CD4-positive, alpha-beta T cell (primary cell): ENCODE measurements at regions not wholly inside any gene's neighbourhood (a gene's known extent, or its start where the extent isn't known, plus 50 kb on each side); places are given as distances from the start of the nearest gene placed in this dataset.

Experiments
- ATAC-seq: fragments of 200-7000 bp; cut with Tn5 transposase; one replicate; pipeline ENCODE4 v1.10.0; 2022; ENCODE audit warnings: mild to moderate bottlenecking; ENCODE audit not compliant: poor library complexity
- CTCF ChIA-PET: fragments of 350-600 bp; sonication (Branson Sonifier 250); formaldehyde crosslinking; loops from one replicate; lab custom pipeline; 2021; ENCODE audit warnings: antibody characterized with exemption, inconsistent platforms; lab: Charles Lee
- POLR2A ChIA-PET: fragments of 350-600 bp; sonication (Branson Sonifier 250); formaldehyde crosslinking; loops from one replicate; lab custom pipeline; 2021; ENCODE audit warnings: antibody characterized with exemption, inconsistent platforms; lab: Charles Lee
- DNase-seq, 14 experiments: peaks; one replicate each; pipeline ENCODE4 v3.0.0-alpha.2; 2013 to 2020; ENCODE audit warnings: mixed read lengths in 2 of 14
- H3K27ac ChIP-seq, 2 donors: one replicate each; pipeline versions ENCODE4 v1.5.1 to v1.7.0; 2013; ENCODE audit warnings: low read length in 2 of 2, low read depth in 1 of 2, mild to moderate bottlenecking in 1 of 2
- H3K27me3 ChIP-seq, 2 experiments: 1 replicate in 1 of 2; 2 replicates in 1 of 2; pipeline versions ENCODE4 v1.6.1 to v1.7.0; 2013; ENCODE audit warnings: low read length in 2 of 2, control low read depth in 1 of 2, mild to moderate bottlenecking in 1 of 2, moderate library complexity in 1 of 2; ENCODE audit not compliant: insufficient read depth in 2 of 2, control insufficient read depth in 1 of 2
- H3K36me3 ChIP-seq: one replicate; pipeline ENCODE4 v1.6.1; 2013; ENCODE audit warnings: low read length, control low read depth; ENCODE audit not compliant: insufficient read depth
- H3K4me1 ChIP-seq: one replicate; pipeline ENCODE4 v1.6.1; 2013; ENCODE audit warnings: low read length, control low read depth; ENCODE audit not compliant: insufficient read depth
- H3K4me3 ChIP-seq: one replicate; pipeline ENCODE4 v1.5.1; 2013; ENCODE audit warnings: mild to moderate bottlenecking, low read length, moderate library complexity
- H3K9me3 ChIP-seq, 2 experiments: 1 replicate in 1 of 2; 2 replicates in 1 of 2; pipeline versions ENCODE4 v1.6.1 to v1.7.0; 2013; ENCODE audit warnings: low read length in 2 of 2, mild to moderate bottlenecking in 2 of 2, control low read depth in 1 of 2, moderate library complexity in 1 of 2; ENCODE audit not compliant: control insufficient read depth in 1 of 2, insufficient read depth in 1 of 2
- H3K27ac Mint-ChIP-seq: one replicate; pipeline ENCODE4 v1.8.0; 2020; ENCODE audit warnings: mixed read lengths
- H3K27me3 Mint-ChIP-seq: one replicate; pipeline ENCODE4 v1.8.0; 2021; ENCODE audit warnings: mixed read lengths
- H3K36me3 Mint-ChIP-seq: one replicate; pipeline ENCODE4 v1.8.0; 2021; ENCODE audit warnings: low read depth, mixed read lengths
- H3K4me1 Mint-ChIP-seq: one replicate; pipeline ENCODE4 v1.8.0; 2021; ENCODE audit warnings: low read depth, mixed read lengths
- H3K4me3 Mint-ChIP-seq: one replicate; pipeline ENCODE4 v1.8.0; 2020; ENCODE audit warnings: mild to moderate bottlenecking, mixed read lengths
- H3K9me3 Mint-ChIP-seq: one replicate; pipeline ENCODE4 v1.8.0; 2020; ENCODE audit warnings: mixed read lengths
- intact Hi-C, 2 experiments: fragments of 100-400 bp; cut with DNase I in 1 of 2; cut with micrococcal nuclease in 1 of 2; formaldehyde crosslinking; loops; one replicate each; pipeline versions ENCODE4 v1.15.1 to v1.9.0; 2023 to 2025; cut with DNase I, micrococcal nuclease
- TF ChIP-seq, protein P1 (sequence below): fragments of 200-600 bp; IDR thresholded peaks from one replicate; pipeline ENCODE4 v1.8.0; 2022; ENCODE audit warnings: antibody characterized with exemption, mild to moderate bottlenecking

DNA sequence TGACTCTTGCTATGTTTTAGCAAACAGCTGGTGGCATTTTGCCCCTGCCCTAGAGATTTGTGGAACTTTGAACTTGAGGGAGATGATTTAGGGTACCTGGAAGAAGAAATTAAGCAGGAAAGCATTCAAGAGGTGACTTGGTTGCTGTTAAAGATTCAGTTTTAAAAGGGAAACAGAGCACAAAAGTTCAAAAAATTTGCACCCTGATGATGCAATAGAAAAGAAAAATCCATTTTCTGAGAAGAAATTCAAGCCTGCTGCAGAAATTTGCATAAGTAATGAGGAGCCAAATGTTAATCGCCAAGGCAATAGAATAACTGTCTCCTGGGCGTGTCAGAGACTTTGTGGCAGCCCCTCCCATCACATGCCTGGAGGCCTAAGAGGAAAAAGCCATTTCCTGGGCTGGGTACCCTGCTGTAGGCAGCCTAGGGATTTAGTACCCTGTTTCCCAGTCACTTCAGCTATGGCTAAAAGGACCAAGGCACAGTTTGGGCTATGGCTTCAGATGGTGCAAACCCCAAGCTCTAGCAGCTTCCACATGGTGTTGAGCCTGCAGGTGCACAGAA is 958.5 kb upstream of the MIR17HG start:
- Histone ChIP-seq H3K36me3 (no peaks in the 10 kb centered on the region), H3K4me1 (no peaks in the 10 kb centered on the region), H3K27ac (no peak overlapping the region), H3K27me3 (no peaks in the 10 kb centered on the region), H3K9me3 (peaks cover 0 to 3% of the 10 kb centered on the region in 2 experiments), H3K4me3 (no peak overlapping the region)
- peaks cover 12% of the 10 kb centered on the region for H3K9me3 Mint-ChIP-seq
- H3K36me3 Mint-ChIP-seq = no peaks in the 10 kb centered on the region
- CTCF ChIA-PET = no interaction called here
- no peaks in the 10 kb centered on the region for H3K27me3 Mint-ChIP-seq
- TF ChIP-seq, protein P1, sequence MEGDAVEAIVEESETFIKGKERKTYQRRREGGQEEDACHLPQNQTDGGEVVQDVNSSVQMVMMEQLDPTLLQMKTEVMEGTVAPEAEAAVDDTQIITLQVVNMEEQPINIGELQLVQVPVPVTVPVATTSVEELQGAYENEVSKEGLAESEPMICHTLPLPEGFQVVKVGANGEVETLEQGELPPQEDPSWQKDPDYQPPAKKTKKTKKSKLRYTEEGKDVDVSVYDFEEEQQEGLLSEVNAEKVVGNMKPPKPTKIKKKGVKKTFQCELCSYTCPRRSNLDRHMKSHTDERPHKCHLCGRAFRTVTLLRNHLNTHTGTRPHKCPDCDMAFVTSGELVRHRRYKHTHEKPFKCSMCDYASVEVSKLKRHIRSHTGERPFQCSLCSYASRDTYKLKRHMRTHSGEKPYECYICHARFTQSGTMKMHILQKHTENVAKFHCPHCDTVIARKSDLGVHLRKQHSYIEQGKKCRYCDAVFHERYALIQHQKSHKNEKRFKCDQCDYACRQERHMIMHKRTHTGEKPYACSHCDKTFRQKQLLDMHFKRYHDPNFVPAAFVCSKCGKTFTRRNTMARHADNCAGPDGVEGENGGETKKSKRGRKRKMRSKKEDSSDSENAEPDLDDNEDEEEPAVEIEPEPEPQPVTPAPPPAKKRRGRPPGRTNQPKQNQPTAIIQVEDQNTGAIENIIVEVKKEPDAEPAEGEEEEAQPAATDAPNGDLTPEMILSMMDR = no peak
- DNase-seq (no peak), ATAC-seq (no peak)
- POLR2A ChIA-PET = no interaction called here
- H3K27ac Mint-ChIP-seq = no peak overlapping the region
- no peak overlapping the region for H3K4me3 Mint-ChIP-seq
- no peaks in the 10 kb centered on the region for H3K4me1 Mint-ChIP-seq
- intact Hi-C loops = no loop called here

DNA sequence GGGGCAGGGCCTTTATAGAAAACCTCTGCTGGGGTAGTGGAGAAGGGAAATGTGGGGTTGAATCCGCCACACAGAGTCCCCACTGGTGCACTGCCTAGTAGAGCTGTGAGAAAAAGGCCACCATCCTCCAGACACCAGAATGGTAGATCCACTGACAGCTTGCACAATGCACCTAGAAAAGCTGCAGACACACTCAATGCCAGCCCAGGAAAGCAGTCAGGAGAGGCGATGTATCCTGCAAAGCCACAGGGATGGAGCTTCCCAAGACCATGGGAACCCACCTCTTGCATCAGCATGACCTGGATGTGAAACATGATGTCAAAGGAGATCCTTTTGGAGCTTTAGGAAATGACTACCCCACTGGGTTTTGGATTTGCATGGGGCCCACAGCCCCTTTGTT is 958.0 kb upstream of the MIR17HG start:
- intact Hi-C loops = no loop called here
- Mint-ChIP-seq H3K36me3 (no peaks in the 10 kb centered on the region), H3K4me1 (no peaks in the 10 kb centered on the region), H3K9me3 (peaks cover 12% of the 10 kb centered on the region), H3K27me3 (no peaks in the 10 kb centered on the region), H3K27ac (no peak overlapping the region), H3K4me3 (no peak overlapping the region)
- TF ChIP-seq, protein P1 = no peak
- no peak overlapping the region for H3K27ac ChIP-seq
- ATAC-seq (no peak), DNase-seq (no peak)
- H3K4me3 ChIP-seq = no peak overlapping the region
- no peaks in the 10 kb centered on the region for H3K4me1 ChIP-seq
- H3K9me3 ChIP-seq = peaks cover 0 to 5% of the 10 kb centered on the region in 2 experiments
- ChIA-PET CTCF (no interaction called here), POLR2A (no interaction called here)
- H3K36me3 ChIP-seq = no peaks in the 10 kb centered on the region
- H3K27me3 ChIP-seq = no peaks in the 10 kb centered on the region

DNA sequence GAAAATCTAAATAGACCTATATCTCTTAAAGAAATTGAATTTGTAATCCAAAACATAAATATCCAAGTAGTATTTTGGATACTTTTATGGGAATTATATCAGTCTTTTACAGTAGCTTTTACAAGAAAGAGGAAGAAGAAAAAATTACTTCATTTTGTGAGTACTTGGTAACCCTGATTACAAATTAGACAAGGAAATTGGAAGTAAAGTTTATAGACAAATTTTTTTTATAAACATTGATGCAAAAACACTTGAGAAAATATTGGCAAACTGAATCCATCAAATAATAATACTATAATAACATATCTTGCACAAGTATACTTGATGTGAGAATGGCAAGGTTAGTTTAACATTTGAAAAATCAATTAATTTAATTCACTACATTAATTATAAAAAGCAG is 954.1 kb upstream of the MIR17HG start:
- POLR2A ChIA-PET = no interaction called here
- Histone ChIP-seq H3K36me3 (no peaks in the 10 kb centered on the region), H3K4me1 (no peaks in the 10 kb centered on the region), H3K27me3 (no peaks in the 10 kb centered on the region), H3K9me3 (peaks cover 0 to 5% of the 10 kb centered on the region in 2 experiments), H3K4me3 (no peak overlapping the region), H3K27ac (no peak overlapping the region)
- no peak for DNase-seq
- no peak overlapping the region for H3K4me3 Mint-ChIP-seq
- intact Hi-C loops = no loop called here
- no peaks in the 10 kb centered on the region for H3K27me3 Mint-ChIP-seq
- no peak for ATAC-seq
- CTCF ChIA-PET = no interaction called here
- H3K36me3 Mint-ChIP-seq = no peaks in the 10 kb centered on the region
- peaks cover 11% of the 10 kb centered on the region for H3K9me3 Mint-ChIP-seq
- no peak overlapping the region for H3K27ac Mint-ChIP-seq
- H3K4me1 Mint-ChIP-seq = no peaks in the 10 kb centered on the region
- TF ChIP-seq, protein P1 = no peak
